ENCODE measurements at regions not wholly inside any gene's neighbourhood (a gene's known extent, or its start where the extent isn't known, plus 50 kb on each side); places are given as distances from the start of the nearest gene placed in this dataset.

DNA sequence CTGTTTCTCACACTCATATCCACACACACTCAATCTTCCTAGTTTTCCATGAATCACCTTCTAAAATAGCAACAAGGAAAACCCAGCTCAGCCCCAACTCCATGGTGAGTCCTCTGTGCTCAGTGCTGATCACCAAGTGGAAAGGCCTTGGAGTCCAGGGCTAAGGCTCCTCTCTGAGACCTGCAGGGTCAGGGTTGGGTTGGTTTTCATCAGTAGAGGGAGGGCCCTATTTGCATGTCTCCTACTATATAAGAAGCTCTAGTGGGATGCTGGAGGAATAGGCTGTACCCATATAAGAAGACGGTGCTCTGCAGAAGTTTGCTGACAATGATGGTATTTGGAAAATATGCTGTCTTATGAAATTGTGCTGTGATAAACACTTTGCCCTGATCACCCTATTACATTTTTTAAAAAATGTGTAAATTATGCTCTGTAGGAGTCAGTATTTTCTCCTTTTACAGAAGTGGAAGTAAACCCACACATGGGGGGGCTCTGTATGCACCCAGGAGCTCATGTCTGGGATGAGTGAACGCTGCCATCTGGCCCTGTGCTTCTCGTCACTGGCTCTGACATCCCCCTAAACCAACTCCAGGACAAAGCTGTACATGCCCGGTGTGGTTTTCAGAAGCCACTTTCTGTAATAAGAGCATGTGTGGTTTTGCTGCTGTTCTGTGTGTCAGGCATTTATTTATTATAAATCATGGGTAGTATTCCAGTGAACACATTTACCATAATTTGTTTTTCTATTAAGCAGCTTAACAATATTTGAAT lies 536.3 kb downstream of the TMEM121 start:
- TF ChIP-seq, protein P1, sequence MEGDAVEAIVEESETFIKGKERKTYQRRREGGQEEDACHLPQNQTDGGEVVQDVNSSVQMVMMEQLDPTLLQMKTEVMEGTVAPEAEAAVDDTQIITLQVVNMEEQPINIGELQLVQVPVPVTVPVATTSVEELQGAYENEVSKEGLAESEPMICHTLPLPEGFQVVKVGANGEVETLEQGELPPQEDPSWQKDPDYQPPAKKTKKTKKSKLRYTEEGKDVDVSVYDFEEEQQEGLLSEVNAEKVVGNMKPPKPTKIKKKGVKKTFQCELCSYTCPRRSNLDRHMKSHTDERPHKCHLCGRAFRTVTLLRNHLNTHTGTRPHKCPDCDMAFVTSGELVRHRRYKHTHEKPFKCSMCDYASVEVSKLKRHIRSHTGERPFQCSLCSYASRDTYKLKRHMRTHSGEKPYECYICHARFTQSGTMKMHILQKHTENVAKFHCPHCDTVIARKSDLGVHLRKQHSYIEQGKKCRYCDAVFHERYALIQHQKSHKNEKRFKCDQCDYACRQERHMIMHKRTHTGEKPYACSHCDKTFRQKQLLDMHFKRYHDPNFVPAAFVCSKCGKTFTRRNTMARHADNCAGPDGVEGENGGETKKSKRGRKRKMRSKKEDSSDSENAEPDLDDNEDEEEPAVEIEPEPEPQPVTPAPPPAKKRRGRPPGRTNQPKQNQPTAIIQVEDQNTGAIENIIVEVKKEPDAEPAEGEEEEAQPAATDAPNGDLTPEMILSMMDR (IDR thresholded peaks at IDR 0.05), result no peak
- TF ChIP-seq POLR2A (IDR thresholded peaks at IDR 0.05), result no peak
